ENCODE measurements at regions not wholly inside any gene's neighbourhood (a gene's known extent, or its start where the extent isn't known, plus 50 kb on each side); places are given as distances from the start of the nearest gene placed in this dataset.
"Not testable (repeated sequence)": the region's sequence is repeated elsewhere in the genome, so short reads cannot be mapped to it uniquely, and the experiment has no call there.

DNA sequence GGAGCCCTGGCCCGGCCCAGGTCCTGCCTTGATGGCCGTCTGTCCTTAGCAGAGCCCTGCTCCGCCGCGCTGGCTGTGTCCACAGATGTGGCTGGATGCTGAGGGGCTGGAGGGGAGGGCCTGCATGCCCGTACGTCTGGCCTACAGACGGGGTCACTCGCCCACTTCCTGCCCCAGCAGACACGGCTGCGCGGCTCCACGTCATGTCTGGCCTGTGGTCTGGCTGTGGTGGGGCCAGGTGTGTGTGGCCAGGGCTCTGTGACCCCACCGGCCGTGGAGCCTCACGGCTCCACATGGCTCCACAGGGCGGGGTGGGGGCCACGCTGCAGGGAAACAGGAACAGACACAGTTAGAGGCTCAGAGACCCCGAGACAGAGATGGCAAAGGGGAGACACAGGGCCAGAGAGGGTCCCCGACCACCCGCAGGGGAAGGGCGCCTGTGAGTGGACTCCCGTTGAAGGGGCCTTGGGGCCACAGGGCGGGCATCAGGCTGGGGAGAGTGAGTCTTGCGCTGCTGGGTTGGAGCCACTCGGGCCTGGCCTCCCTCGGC lies 65.5 kb downstream of the TMEM121 start:
- H3K36me3 Mint-ChIP-seq, DNase-seq, ATAC-seq, H3K27ac Mint-ChIP-seq, H3K4me3 Mint-ChIP-seq, H3K27me3 Mint-ChIP-seq, H3K4me1 Mint-ChIP-seq, POLR2A ChIA-PET, H3K9me3 Mint-ChIP-seq: not testable (repeated sequence)

GRCh38 chr14:105592646-105593045 lies 66.3 kb downstream of the TMEM121 start:
- H3K36me3 Mint-ChIP-seq, H3K27me3 Mint-ChIP-seq, H3K4me1 Mint-ChIP-seq, H3K9me3 Mint-ChIP-seq, ATAC-seq, H3K4me3 Mint-ChIP-seq, POLR2A ChIA-PET, DNase-seq, H3K27ac Mint-ChIP-seq: not testable (repeated sequence)

GRCh38 chr14:105595346-105595745 lies 69.0 kb downstream of the TMEM121 start:
- H3K9me3 Mint-ChIP-seq, H3K36me3 Mint-ChIP-seq, DNase-seq, H3K4me1 Mint-ChIP-seq, POLR2A ChIA-PET, H3K4me3 Mint-ChIP-seq, H3K27me3 Mint-ChIP-seq, ATAC-seq: not testable (repeated sequence)
- H3K27ac Mint-ChIP-seq, result peak overlapping the region in 1 of 10 donors; percentile 56

- H3K36me3 Mint-ChIP-seq, H3K27me3 Mint-ChIP-seq, H3K9me3 Mint-ChIP-seq, DNase-seq, POLR2A ChIA-PET, H3K4me3 Mint-ChIP-seq, H3K27ac Mint-ChIP-seq, ATAC-seq, H3K4me1 Mint-ChIP-seq: not testable (repeated sequence)
These were observed 70.0 kb downstream of the TMEM121 start for GRCh38 chr14:105596374-105596773.

- H3K4me1 Mint-ChIP-seq, ATAC-seq, H3K27me3 Mint-ChIP-seq, H3K36me3 Mint-ChIP-seq, H3K4me3 Mint-ChIP-seq, H3K9me3 Mint-ChIP-seq, POLR2A ChIA-PET, H3K27ac Mint-ChIP-seq, DNase-seq: not testable (repeated sequence)
These were observed 71.8 kb downstream of the TMEM121 start for GRCh38 chr14:105598040-105598763.

DNA sequence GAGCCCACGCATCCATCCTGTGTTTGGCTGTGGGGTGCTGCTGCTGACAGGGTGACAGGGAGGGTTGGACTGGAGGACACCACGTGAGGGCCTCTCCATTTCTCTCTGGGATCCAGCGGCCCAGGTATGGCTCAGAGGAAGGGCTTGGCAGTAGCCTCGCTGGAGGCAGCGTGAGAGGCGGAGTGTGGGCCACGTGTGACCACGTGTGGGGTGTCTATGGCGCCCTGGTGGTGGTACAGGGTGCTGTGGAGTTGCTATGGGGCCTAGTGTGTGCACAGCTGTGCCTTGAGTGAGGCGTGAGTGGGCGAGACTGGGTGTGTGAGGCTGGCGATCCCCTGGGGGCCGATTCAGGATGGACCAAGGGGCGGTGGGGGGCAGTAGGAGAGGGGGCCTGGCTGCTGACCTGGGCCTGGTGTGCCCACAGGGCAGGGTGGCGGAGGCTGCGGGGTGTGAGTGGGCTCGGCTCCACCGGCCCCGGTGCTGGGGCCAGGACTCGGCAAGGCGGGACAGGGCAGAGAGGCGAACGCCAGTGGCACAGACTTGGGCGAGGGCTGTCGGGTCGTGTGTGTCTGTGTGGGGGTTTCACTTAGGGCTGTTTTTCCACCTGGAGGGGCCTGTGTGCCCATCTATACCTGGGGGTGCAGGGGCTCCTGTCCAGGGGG lies 72.7 kb downstream of the TMEM121 start:
- H3K27me3 Mint-ChIP-seq, H3K27ac Mint-ChIP-seq, H3K4me1 Mint-ChIP-seq, DNase-seq, POLR2A ChIA-PET, H3K4me3 Mint-ChIP-seq, H3K36me3 Mint-ChIP-seq, H3K9me3 Mint-ChIP-seq, ATAC-seq: not testable (repeated sequence)

DNA sequence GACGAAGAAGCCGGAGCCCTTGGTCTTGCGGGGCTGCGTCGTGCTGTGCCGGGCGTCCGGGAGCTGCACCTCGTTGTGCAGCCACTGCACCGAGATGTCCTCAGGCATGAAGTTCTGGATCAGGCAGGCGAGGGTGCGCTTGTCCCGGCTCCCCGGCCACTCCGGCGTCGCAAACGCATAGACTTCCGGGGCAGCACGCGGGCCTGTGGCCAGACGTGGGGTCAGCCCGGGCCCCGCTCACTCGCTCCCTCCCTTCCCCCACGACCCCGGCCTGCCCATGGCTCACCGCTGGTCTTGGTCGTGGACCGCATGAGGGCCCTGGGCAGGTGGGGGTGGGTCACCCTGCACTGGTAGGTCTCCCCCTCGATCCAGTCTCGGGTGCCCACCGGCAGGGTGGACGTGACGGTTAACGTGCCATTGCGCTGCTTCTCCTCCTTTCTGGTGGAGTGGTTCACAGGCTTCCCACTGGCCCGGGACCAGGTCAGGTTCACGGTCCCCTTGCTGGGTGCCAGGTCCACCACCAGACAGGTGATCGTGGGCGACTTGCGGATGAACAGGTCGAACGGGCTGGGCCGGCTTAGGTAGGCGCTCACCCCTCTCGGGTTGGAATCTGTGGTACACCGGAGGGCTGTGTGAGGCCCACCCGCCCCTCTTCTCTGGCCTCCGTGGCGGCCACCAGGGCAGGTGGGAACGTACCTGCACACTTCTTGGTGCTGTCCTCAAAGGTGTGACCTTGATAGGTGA lies 74.0 kb downstream of the TMEM121 start:
- H3K27me3 Mint-ChIP-seq, H3K27ac Mint-ChIP-seq, H3K4me1 Mint-ChIP-seq, POLR2A ChIA-PET, H3K36me3 Mint-ChIP-seq, DNase-seq, H3K9me3 Mint-ChIP-seq, ATAC-seq, H3K4me3 Mint-ChIP-seq: not testable (repeated sequence)

- Mint-ChIP-seq H3K27ac (no peak overlapping the region), H3K27me3 (peaks cover 0 to 2% (median 0%) of the 10 kb centered on the region in 5 donors), H3K9me3 (no peaks in the 10 kb centered on the region), H3K36me3 (no peaks in the 10 kb centered on the region), H3K4me1 (peaks cover 0 to 2% (median 0%) of the 10 kb centered on the region in 4 donors), H3K4me3 (no peak overlapping the region)
- DNase-seq (no peak), ATAC-seq (no peak)
- POLR2A ChIA-PET, result no interaction called here
These were observed 74.6 kb downstream of the TMEM121 start for GRCh38 chr14:105600939-105601359.

- ATAC-seq, result no peak
- Mint-ChIP-seq H3K27me3 (peaks cover 0 to 2% (median 0%) of the 10 kb centered on the region in 5 donors), H3K36me3 (no peaks in the 10 kb centered on the region), H3K27ac (no peak overlapping the region), H3K4me3 (no peak overlapping the region), H3K9me3 (no peaks in the 10 kb centered on the region), H3K4me1 (peaks cover 0 to 2% (median 0%) of the 10 kb centered on the region in 4 donors)
- POLR2A ChIA-PET, result no interaction called here
- DNase-seq, result no peak
These were observed 75.2 kb downstream of the TMEM121 start for GRCh38 chr14:105601360-105602242.

DNA sequence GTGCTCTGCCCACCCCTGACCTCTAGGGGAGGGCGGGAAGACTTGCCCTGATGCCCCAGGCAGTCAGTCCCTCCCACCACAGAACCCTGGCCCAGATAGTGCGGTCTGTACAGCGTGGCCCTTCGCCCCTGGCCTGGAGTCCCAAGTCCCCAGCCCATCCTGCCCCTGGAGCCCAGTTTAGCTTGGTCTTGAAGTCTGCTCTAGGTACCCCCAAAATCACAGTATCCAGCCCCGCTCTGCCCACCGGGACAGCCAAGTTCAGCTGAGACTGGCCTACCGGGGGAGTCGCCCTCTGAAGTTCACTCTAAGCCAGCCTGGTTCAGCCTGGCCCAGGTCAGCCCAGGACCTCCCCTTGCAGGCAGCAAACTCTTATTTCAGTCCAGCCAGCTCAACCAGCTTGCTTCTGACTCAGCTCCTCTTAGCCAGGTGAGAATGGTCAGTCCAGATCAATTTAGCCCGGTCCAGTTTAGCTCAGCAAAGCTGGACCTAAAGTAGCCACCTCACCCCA lies 75.9 kb downstream of the TMEM121 start:
- POLR2A ChIA-PET, result no interaction called here
- H3K4me1 Mint-ChIP-seq, result peaks cover 0 to 2% (median 0%) of the 10 kb centered on the region in 4 donors
- H3K4me3 Mint-ChIP-seq, result no peak overlapping the region
- no peaks in the 10 kb centered on the region for H3K36me3 Mint-ChIP-seq
- H3K27ac Mint-ChIP-seq, result no peak overlapping the region
- no peaks in the 10 kb centered on the region for H3K9me3 Mint-ChIP-seq
- peaks cover 0 to 2% (median 0%) of the 10 kb centered on the region in 5 donors for H3K27me3 Mint-ChIP-seq
- no peak for ATAC-seq
- DNase-seq, result no peak

GRCh38 chr14:105602799-105603793 lies 76.7 kb downstream of the TMEM121 start:
- H3K27me3 Mint-ChIP-seq, result peaks cover 0 to 2% (median 0%) of the 10 kb centered on the region in 5 donors

More at GRCh38 chr14:105602799-105603793, 76.7 kb downstream of the TMEM121 start:
- peaks cover 0 to 2% (median 0%) of the 10 kb centered on the region in 4 donors for H3K4me1 Mint-ChIP-seq
- no peak overlapping the region for H3K4me3 Mint-ChIP-seq
- POLR2A ChIA-PET, result no interaction called here
- H3K36me3 Mint-ChIP-seq, result no peaks in the 10 kb centered on the region
- H3K27ac Mint-ChIP-seq, result peak overlapping the region in 1 of 10 donors; percentile 85
- H3K9me3 Mint-ChIP-seq, result no peaks in the 10 kb centered on the region
- DNase-seq, result no peak
- no peak for ATAC-seq
